ENCODE measurements at regions not wholly inside any gene's neighbourhood (a gene's known extent, or its start where the extent isn't known, plus 50 kb on each side); places are given as distances from the start of the nearest gene placed in this dataset.

- TF ChIP-seq, protein P1, sequence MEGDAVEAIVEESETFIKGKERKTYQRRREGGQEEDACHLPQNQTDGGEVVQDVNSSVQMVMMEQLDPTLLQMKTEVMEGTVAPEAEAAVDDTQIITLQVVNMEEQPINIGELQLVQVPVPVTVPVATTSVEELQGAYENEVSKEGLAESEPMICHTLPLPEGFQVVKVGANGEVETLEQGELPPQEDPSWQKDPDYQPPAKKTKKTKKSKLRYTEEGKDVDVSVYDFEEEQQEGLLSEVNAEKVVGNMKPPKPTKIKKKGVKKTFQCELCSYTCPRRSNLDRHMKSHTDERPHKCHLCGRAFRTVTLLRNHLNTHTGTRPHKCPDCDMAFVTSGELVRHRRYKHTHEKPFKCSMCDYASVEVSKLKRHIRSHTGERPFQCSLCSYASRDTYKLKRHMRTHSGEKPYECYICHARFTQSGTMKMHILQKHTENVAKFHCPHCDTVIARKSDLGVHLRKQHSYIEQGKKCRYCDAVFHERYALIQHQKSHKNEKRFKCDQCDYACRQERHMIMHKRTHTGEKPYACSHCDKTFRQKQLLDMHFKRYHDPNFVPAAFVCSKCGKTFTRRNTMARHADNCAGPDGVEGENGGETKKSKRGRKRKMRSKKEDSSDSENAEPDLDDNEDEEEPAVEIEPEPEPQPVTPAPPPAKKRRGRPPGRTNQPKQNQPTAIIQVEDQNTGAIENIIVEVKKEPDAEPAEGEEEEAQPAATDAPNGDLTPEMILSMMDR (IDR thresholded peaks at IDR 0.05), result no peak
- TF ChIP-seq POLR2A (IDR thresholded peaks at IDR 0.05), result no peak
These were observed 60.9 kb downstream of the CALML3 start for GRCh38 chr10:5585517-5586206.
